Uterus (tissue), 3 donors: ENCODE measurements at regions not wholly inside any gene's neighbourhood (a gene's known extent, or its start where the extent isn't known, plus 50 kb on each side); places are given as distances from the start of the nearest gene placed in this dataset.

Experiments used
- DNase-seq, 2 donors: peaks; one replicate each; pipeline ENCODE4 v3.0.0-alpha.2; 2019 to 2020
- H3K27ac ChIP-seq, 2 donors: fragments of 200-600 bp; sonication (generic); 1 replicate in 1 of 2; 2 replicates in 1 of 2; pipeline ENCODE4 v1.5.1; 2016 to 2018
- H3K27me3 ChIP-seq, 2 donors: fragments of 200-600 bp; sonication (generic); one replicate each; pipeline ENCODE4 v1.5.1; 2018 to 2019; ENCODE audit warnings: control low read depth in 1 of 2
- H3K36me3 ChIP-seq, 2 donors: fragments of 200-600 bp; sonication (generic); one replicate each; pipeline ENCODE4 v1.5.1; 2019; ENCODE audit warnings: control low read depth in 1 of 2
- H3K4me1 ChIP-seq, 2 donors: fragments of 200-600 bp; sonication (generic); one replicate each; pipeline ENCODE4 v1.5.1; 2018 to 2019; ENCODE audit warnings: control low read depth in 1 of 2
- H3K4me3 ChIP-seq, 2 donors: fragments of 200-600 bp; sonication (generic); 1 replicate in 1 of 2; 2 replicates in 1 of 2; pipeline ENCODE4 v1.5.1; 2018 to 2019; ENCODE audit warnings: mild to moderate bottlenecking in 1 of 2
- H3K9me3 ChIP-seq, 2 donors: fragments of 200-600 bp; sonication (generic); one replicate each; pipeline ENCODE4 v1.5.1; 2019; ENCODE audit warnings: control low read depth in 1 of 2
- POLR2A ChIP-seq, 2 donors: fragments of 450-650 bp; IDR thresholded peaks; one replicate each; pipeline ENCODE4 v1.6.1; 2016; ENCODE audit warnings: antibody characterized with exemption in 2 of 2, mild to moderate bottlenecking in 1 of 2, moderate library complexity in 1 of 2
- intact Hi-C: fragments of 100-400 bp; cut with DNase I; formaldehyde crosslinking; loops from one replicate; pipeline ENCODE4 v1.15.1; 2023; ENCODE audit warnings: low total_unique reads
- TF ChIP-seq, protein P1 (sequence below), 4 experiments: fragments of 200-600 bp in 2 of 4; fragments of 450-650 bp in 2 of 4; sonication (generic) in 2 of 4; IDR thresholded peaks; one replicate each; pipeline ENCODE4 v1.5.1; 2016 to 2019; ENCODE audit warnings: antibody characterized with exemption in 4 of 4, mild to moderate bottlenecking in 2 of 4, moderate library complexity in 1 of 4
- donor health status: DM: yes; HTN: yes; CAD: no.

DNA sequence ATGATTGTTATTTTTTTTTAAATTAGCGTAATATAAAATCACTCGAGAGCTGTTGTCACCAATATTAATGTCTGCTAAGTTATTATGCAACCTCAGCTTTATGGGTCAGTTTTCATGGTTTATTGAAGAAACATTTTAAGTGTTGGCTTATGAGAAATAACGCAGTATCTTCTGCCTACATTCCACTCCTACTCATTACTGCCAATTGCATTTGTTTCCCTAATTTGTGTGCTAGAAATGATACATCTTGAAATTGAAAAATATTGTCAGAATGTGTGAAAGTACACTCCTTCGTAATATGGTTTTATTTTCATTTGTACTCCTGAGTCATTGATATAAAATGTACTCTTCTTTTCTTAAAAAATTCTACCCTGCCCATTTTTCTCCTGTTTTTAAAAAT is 333.3 kb upstream of the HSF2 start:
- DNase-seq, result no peak
- Histone ChIP-seq H3K27ac (no peak overlapping the region), H3K9me3 (no peaks in the 10 kb centered on the region), H3K4me3 (no peak overlapping the region), H3K4me1 (no peaks in the 10 kb centered on the region), H3K27me3 (no peaks in the 10 kb centered on the region), H3K36me3 (no peaks in the 10 kb centered on the region)
- TF ChIP-seq, protein P1, sequence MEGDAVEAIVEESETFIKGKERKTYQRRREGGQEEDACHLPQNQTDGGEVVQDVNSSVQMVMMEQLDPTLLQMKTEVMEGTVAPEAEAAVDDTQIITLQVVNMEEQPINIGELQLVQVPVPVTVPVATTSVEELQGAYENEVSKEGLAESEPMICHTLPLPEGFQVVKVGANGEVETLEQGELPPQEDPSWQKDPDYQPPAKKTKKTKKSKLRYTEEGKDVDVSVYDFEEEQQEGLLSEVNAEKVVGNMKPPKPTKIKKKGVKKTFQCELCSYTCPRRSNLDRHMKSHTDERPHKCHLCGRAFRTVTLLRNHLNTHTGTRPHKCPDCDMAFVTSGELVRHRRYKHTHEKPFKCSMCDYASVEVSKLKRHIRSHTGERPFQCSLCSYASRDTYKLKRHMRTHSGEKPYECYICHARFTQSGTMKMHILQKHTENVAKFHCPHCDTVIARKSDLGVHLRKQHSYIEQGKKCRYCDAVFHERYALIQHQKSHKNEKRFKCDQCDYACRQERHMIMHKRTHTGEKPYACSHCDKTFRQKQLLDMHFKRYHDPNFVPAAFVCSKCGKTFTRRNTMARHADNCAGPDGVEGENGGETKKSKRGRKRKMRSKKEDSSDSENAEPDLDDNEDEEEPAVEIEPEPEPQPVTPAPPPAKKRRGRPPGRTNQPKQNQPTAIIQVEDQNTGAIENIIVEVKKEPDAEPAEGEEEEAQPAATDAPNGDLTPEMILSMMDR (IDR thresholded peaks at IDR 0.05), result no peak
- no peak for TF ChIP-seq POLR2A (IDR thresholded peaks at IDR 0.05)
- intact Hi-C loops, result no loop called here

DNA sequence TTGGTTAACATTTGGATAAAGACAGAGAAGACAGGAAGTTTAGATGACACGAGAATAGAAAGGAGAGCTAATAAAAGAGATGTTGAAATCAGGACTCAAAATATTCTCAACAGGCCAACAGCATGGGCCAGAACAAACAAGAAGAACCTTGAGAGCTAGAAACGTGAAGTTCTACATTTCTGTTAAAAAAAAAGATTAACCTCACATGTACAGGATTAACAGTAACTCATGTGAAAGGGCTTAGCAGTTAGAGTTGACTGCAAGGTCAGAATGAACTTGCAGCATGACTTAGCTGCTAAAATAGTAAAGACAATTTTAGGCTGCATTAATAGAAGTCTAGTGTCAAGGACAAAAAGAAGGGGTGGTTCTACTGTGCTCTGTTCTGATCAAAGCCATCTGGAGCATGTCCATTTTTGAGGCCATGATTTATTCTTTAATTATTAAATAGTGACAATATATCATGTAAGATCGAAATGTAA is 331.1 kb upstream of the HSF2 start:
- Histone ChIP-seq H3K27me3 (no peaks in the 10 kb centered on the region), H3K4me3 (no peak overlapping the region), H3K36me3 (no peaks in the 10 kb centered on the region), H3K27ac (no peak overlapping the region), H3K4me1 (no peaks in the 10 kb centered on the region), H3K9me3 (no peaks in the 10 kb centered on the region)
- TF ChIP-seq, protein P1 (IDR thresholded peaks at IDR 0.05), result no peak
- TF ChIP-seq POLR2A (IDR thresholded peaks at IDR 0.05), result no peak
- no peak for DNase-seq
- intact Hi-C loops, result no loop called here

DNA sequence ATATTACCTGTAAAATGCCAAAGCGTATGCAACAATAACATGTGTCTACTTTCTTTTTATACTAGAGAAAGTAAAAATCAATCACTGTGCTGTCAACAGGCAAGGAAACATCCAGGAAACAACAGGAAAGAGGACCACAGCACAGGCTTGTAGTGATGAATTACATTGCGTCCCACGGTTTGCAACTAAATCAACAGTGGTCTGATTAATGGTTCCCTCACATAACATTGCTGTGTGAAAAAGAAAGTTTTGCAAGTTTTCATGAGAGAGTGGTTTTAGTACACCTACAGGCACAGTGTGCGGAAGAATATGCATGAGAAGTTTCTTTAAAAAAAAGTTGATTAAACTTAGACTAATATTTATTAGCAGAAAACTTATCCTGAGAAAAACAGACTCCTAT is 329.5 kb upstream of the HSF2 start:
- no peaks in the 10 kb centered on the region for H3K9me3 ChIP-seq
- H3K27ac ChIP-seq, result no peak overlapping the region
- TF ChIP-seq POLR2A (IDR thresholded peaks at IDR 0.05), result no peak
- TF ChIP-seq, protein P1 (IDR thresholded peaks at IDR 0.05), result no peak
- H3K27me3 ChIP-seq, result no peaks in the 10 kb centered on the region
- no peaks in the 10 kb centered on the region for H3K36me3 ChIP-seq
- intact Hi-C loops, result no loop called here
- no peak overlapping the region for H3K4me3 ChIP-seq
- no peaks in the 10 kb centered on the region for H3K4me1 ChIP-seq
- no peak for DNase-seq

DNA sequence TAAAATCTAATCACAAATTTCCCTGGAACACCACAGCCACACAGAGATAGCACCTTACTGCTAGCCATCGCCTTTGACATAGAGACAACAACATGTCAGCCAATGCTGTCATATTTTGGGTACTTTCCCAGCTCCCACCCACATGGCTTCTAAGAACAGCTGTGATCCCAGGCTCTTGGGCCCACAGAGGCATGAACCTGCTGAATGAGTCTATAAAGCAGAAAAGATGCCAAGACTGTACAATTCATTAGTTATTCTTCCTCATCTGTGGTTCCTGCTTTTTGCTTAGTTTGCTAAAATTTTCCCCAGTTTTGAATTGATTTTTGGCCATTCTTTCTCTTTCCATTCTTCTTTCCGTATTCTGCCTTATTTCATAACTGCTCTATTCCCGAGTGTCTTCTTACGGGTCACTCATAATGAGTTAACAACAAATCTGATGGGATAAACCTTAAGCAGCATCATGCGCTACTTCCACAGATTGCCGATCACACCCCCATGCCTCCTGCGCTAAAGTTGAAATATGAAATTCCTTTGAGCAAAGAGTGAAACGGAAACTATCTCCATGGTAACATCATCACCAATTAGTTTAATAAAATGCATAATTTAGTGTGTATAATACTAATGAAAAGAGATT is 327.3 kb upstream of the HSF2 start:
- Histone ChIP-seq H3K4me3 (no peak overlapping the region), H3K36me3 (no peaks in the 10 kb centered on the region), H3K4me1 (no peaks in the 10 kb centered on the region), H3K27ac (no peak overlapping the region), H3K27me3 (no peaks in the 10 kb centered on the region), H3K9me3 (no peaks in the 10 kb centered on the region)
- TF ChIP-seq, protein P1 (IDR thresholded peaks at IDR 0.05), result no peak
- no peak for TF ChIP-seq POLR2A (IDR thresholded peaks at IDR 0.05)
- intact Hi-C loops, result no loop called here
- DNase-seq, result no peak

DNA sequence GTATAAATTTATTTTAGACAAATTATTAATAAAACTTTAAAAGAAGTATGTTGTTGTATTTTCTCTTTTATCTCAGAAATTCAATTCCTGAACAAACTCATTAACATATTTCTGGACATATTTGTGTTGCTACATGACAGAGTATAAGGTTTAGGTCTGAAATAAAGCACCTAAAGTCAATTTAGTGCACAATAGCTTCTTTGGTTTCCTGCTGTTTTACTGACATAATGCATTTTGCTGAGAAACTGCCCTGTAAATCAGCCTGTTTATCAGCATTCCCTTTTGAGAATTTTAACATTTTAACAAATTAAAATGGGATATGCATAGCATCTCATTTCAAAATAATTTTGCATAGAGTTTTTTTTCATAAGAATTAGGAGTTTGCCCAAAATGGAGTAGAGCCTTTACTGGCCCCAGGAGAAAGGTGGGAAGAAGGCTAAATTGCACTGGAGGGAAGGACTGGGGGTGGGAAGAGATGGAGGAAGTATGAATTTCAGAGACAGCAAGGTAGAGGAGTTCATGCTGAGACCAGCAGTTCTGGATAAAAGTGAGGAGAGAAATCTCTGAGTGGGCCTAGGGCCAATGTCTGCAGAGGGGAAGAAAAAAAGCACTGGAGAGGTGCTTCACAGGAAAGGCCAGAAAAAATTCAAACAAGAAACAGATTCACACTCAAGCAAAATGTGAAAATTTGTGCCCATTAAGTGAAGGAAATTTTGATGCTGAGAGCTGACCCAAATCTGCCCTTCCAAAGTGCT is 324.2 kb upstream of the HSF2 start:
- no peak for TF ChIP-seq POLR2A (IDR thresholded peaks at IDR 0.05)
- TF ChIP-seq, protein P1 (IDR thresholded peaks at IDR 0.05), result no peak
- intact Hi-C loops, result no loop called here
- DNase-seq, result no peak
- H3K36me3 ChIP-seq, result no peaks in the 10 kb centered on the region
- no peaks in the 10 kb centered on the region for H3K9me3 ChIP-seq
- H3K4me3 ChIP-seq, result no peak overlapping the region
- no peaks in the 10 kb centered on the region for H3K27me3 ChIP-seq
- H3K27ac ChIP-seq, result no peak overlapping the region
- no peaks in the 10 kb centered on the region for H3K4me1 ChIP-seq
